Endothelial cell of umbilical vein (primary cell): ENCODE measurements at regions not wholly inside any gene's neighbourhood (a gene's known extent, or its start where the extent isn't known, plus 50 kb on each side); places are given as distances from the start of the nearest gene placed in this dataset.

Source experiments
- BruUV-seq: library from RNA; stranded (reverse); fragments of 400-500 nt; replicated peaks from 2 replicates; lab custom pipeline; 2021; lab: Mats Ljungman, UMichigan
- CTCF ChIA-PET: fragments of 300-600, 350-600 bp; sonication (Branson Sonifier 250); formaldehyde crosslinking; loops from one replicate; lab custom pipeline; 2021; ENCODE audit warnings: antibody characterized with exemption, inconsistent platforms; lab: Charles Lee
- POLR2A ChIA-PET: fragments of 300-600, 350-600 bp; sonication (Branson Sonifier 250); formaldehyde crosslinking; loops from one replicate; lab custom pipeline; 2021; ENCODE audit warnings: antibody characterized with exemption, inconsistent platforms; lab: Charles Lee
- DNase-seq: peaks from one replicate; pipeline ENCODE4 v3.0.0-alpha.2; 2011; ENCODE audit warnings: low read depth, low spot score
- FAIRE-seq: peaks from 2 replicates; lab custom pipeline; 2011; peaks lifted over from hg19 to GRCh38; lab: Jason Lieb, UNC
- H2AFZ ChIP-seq: 2 replicates; pipeline ENCODE4 v1.6.0; 2012; ENCODE audit warnings: low read depth, low read length, control low read depth, inconsistent platforms
- H3K27ac ChIP-seq: 2 replicates; pipeline ENCODE4 v1.5.1; 2011; ENCODE audit warnings: low read depth, mild to moderate bottlenecking, control low read depth, low read length, moderate library complexity; ENCODE audit not compliant: insufficient read depth
- H3K27me3 ChIP-seq, 2 experiments: 2 replicates each; pipeline versions ENCODE4 v1.6.0 to v1.6.1; 2011; ENCODE audit warnings: low read length in 2 of 2, mixed read lengths in 1 of 2; ENCODE audit not compliant: control insufficient read depth in 2 of 2, insufficient read depth in 2 of 2
- H3K36me3 ChIP-seq, 2 experiments: 2 replicates in 1 of 2; 3 replicates in 1 of 2; pipeline ENCODE4 v1.5.1; 2011; ENCODE audit warnings: low read length in 2 of 2, mild to moderate bottlenecking in 1 of 2, moderate library complexity in 1 of 2; ENCODE audit not compliant: control insufficient read depth in 2 of 2, insufficient read depth in 2 of 2; ENCODE audit errors: extremely low read depth in 1 of 2
- H3K4me1 ChIP-seq: 3 replicates; pipeline ENCODE4 v1.5.1; 2011; ENCODE audit warnings: mild to moderate bottlenecking, low read length; ENCODE audit not compliant: control insufficient read depth, insufficient read depth; ENCODE audit errors: extremely low read depth
- H3K4me2 ChIP-seq: 2 replicates; pipeline ENCODE4 v1.6.1; 2011; ENCODE audit warnings: low read length, control low read depth, mixed read lengths; ENCODE audit not compliant: insufficient read depth
- H3K4me3 ChIP-seq, 3 experiments: fragments of 200-600 bp in 1 of 3; sonication (generic), shearing (Covaris generic) in 1 of 3; replicated peaks in 1 of 3; 2 replicates each; pipeline ENCODE4 v1.5.1; 2011 to 2016; ENCODE audit warnings: control low read depth in 3 of 3, low read length in 3 of 3, mild to moderate bottlenecking in 2 of 3, inconsistent platforms in 1 of 3, low read depth in 1 of 3, moderate library complexity in 1 of 3; ENCODE audit not compliant: insufficient read depth in 1 of 3
- H3K79me2 ChIP-seq: 2 replicates; pipeline ENCODE4 v1.6.0; 2012; ENCODE audit warnings: low read length, inconsistent platforms; ENCODE audit not compliant: control insufficient read depth, insufficient read depth
- H3K9ac ChIP-seq: replicated peaks from 2 replicates; pipeline ENCODE3; 2011; ENCODE audit warnings: low read length, control low read depth; ENCODE audit not compliant: insufficient read depth; ENCODE audit errors: extremely low read depth
- H3K9me1 ChIP-seq: replicated peaks from 3 replicates; pipeline ENCODE4 v1.6.0; 2011; ENCODE audit warnings: mild to moderate bottlenecking, low read length; ENCODE audit not compliant: control insufficient read depth, insufficient read depth; ENCODE audit errors: extremely low read depth
- H3K9me3 ChIP-seq: replicated peaks from 2 replicates; pipeline ENCODE4 v1.5.1; 2012; ENCODE audit warnings: low read length, inconsistent platforms; ENCODE audit not compliant: control insufficient read depth, insufficient read depth
- H4K20me1 ChIP-seq: replicated peaks from 2 replicates; pipeline ENCODE3; 2011; ENCODE audit warnings: mild to moderate bottlenecking, low read length; ENCODE audit not compliant: control insufficient read depth, insufficient read depth; ENCODE audit errors: extremely low read depth
- CTCF ChIP-seq, 2 donors: IDR thresholded peaks; 1 replicate in 1 of 2; 2 replicates in 1 of 2; pipeline ENCODE4 v1.5.1; 2011; ENCODE audit warnings: low read length in 2 of 2, mild to moderate bottlenecking in 2 of 2, moderate library complexity in 2 of 2, control low read depth in 1 of 2, inconsistent platforms in 1 of 2, low read depth in 1 of 2; ENCODE audit not compliant: insufficient read depth in 1 of 2; ENCODE audit errors: extremely low read depth in 1 of 2
- EZH2 ChIP-seq: IDR thresholded peaks from 2 replicates; pipeline ENCODE4 v1.6.1; 2012; ENCODE audit warnings: borderline replicate concordance, low read depth, mild to moderate bottlenecking, moderate library complexity, low read length, inconsistent platforms; ENCODE audit not compliant: severe bottlenecking
- FOS ChIP-seq: IDR thresholded peaks from 2 replicates; pipeline ENCODE4 v1.6.1; 2011; ENCODE audit warnings: mild to moderate bottlenecking, low read length, moderate library complexity, borderline replicate concordance; ENCODE audit not compliant: insufficient read depth
- GATA2 ChIP-seq: IDR thresholded peaks from 2 replicates; pipeline ENCODE4 v1.7.0; 2011; ENCODE audit warnings: low read depth, mild to moderate bottlenecking, moderate library complexity, mixed read lengths, low read length; ENCODE audit not compliant: insufficient read length, insufficient read depth
- MAX ChIP-seq: IDR thresholded peaks from 2 replicates; pipeline ENCODE4 v1.6.1; 2011; ENCODE audit not compliant: insufficient read depth, insufficient read length
- MYC ChIP-seq: IDR thresholded peaks from one replicate; pipeline ENCODE4 v1.6.1; 2011; ENCODE audit warnings: mild to moderate bottlenecking, low read depth, low read length
- POLR2A ChIP-seq: IDR thresholded peaks from 2 replicates; pipeline ENCODE4 v1.6.1; 2012; ENCODE audit warnings: low read depth, mild to moderate bottlenecking, control low read depth, low read length
- POLR2AphosphoS5 ChIP-seq: IDR thresholded peaks from 2 replicates; pipeline ENCODE4 v1.6.1; 2012; ENCODE audit warnings: low read depth, mild to moderate bottlenecking, control low read depth, low read length, moderate library complexity; ENCODE audit not compliant: insufficient read depth
- dilution Hi-C: fragments of 300-500 bp; cut with MboI; formaldehyde crosslinking; loops from one replicate; pipeline ENCODE4 v1.15.0; 2019; ENCODE audit warnings: low sequenced_read_pairs; ENCODE audit not compliant: extremely low pct_ligation_motif_present
- intact Hi-C: fragments of 100-400 bp; cut with micrococcal nuclease; formaldehyde crosslinking; loops from one replicate; pipeline ENCODE4 v1.10.0; 2022

- POLR2A ChIA-PET, result no interaction called here
- H3K27ac ChIP-seq, result no peak overlapping the region
- dilution Hi-C loops, result no loop called here
- no peak for TF ChIP-seq CTCF (IDR thresholded peaks at IDR 0.05; ENCODE audit: extremely low read depth in 1 of 2, insufficient read depth in 1 of 2, low read depth in 1 of 2, low read length in 2 of 2)
- no peak for TF ChIP-seq POLR2A
- no peak for TF ChIP-seq FOS
- no peak for TF ChIP-seq POLR2AphosphoS5
- no peak for TF ChIP-seq GATA2
- no peak for TF ChIP-seq EZH2
- TF ChIP-seq MYC, result no peak
- TF ChIP-seq MAX, result no peak
- no peaks in the 10 kb centered on the region for H3K9me1 ChIP-seq
- CTCF ChIA-PET, result no interaction called here
- H2AFZ ChIP-seq, result no peak overlapping the region
- no TSS peak for BruUV-seq
- H3K4me1 ChIP-seq, result no peaks in the 10 kb centered on the region
- H3K79me2 ChIP-seq, result no peaks in the 10 kb centered on the region
- FAIRE-seq (no peak), DNase-seq (no peak)
- H3K27me3 ChIP-seq, result no peaks in the 10 kb centered on the region
- no peak overlapping the region for H3K9ac ChIP-seq
- no peak overlapping the region for H3K4me2 ChIP-seq
- H3K4me3 ChIP-seq, result no peak overlapping the region
- H4K20me1 ChIP-seq, result no peaks in the 10 kb centered on the region
- intact Hi-C loops, result no loop called here
- H3K36me3 ChIP-seq, result no peaks in the 10 kb centered on the region
- H3K9me3 ChIP-seq, result no peaks in the 10 kb centered on the region
Measured at GRCh38 chr22:47278655-47279054, 516.2 kb downstream of the TBC1D22A start.
